OCI-LY7 (cell line): ENCODE measurements at regions not wholly inside any gene's neighbourhood (a gene's known extent, or its start where the extent isn't known, plus 50 kb on each side); places are given as distances from the start of the nearest gene placed in this dataset.
"Not testable (repeated sequence)": the region's sequence is repeated elsewhere in the genome, so short reads cannot be mapped to it uniquely, and the experiment has no call there.

Experiments used
- BruUV-seq: library from RNA; stranded (reverse); fragments of 400-500 nt; replicated peaks from 2 replicates; lab custom pipeline; 2021; lab: Mats Ljungman, UMichigan
- CTCF ChIA-PET: fragments of 300-600 bp; sonication (Branson Sonifier 250); formaldehyde crosslinking; loops from one replicate; lab custom pipeline; 2022; ENCODE audit warnings: antibody characterized with exemption; ENCODE audit not compliant: unreplicated experiment; lab: Charles Lee
- POLR2A ChIA-PET: fragments of 300-600 bp; sonication (Branson Sonifier 250); formaldehyde crosslinking; loops from one replicate; lab custom pipeline; 2022; ENCODE audit warnings: antibody characterized with exemption; lab: Charles Lee
- DNase-seq: peaks from one replicate; pipeline ENCODE4 v3.0.0-alpha.2; 2015; ENCODE audit warnings: low spot score
- H2AFZ ChIP-seq: fragments of 200-600 bp; sonication (generic), shearing (Covaris generic); 2 replicates; pipeline ENCODE4 v1.6.1; 2014; ENCODE audit warnings: mild to moderate bottlenecking, antibody characterized with exemption, low read length, moderate library complexity
- H3K27ac ChIP-seq: fragments of 200-600 bp; sonication (generic); 2 replicates; pipeline ENCODE4 v1.5.1; 2014; ENCODE audit warnings: mixed run types, low read depth, mild to moderate bottlenecking, moderate library complexity, low read length, inconsistent platforms; ENCODE audit not compliant: poor library complexity, severe bottlenecking
- H3K36me3 ChIP-seq: fragments of 200-600 bp; sonication (generic); 2 replicates; pipeline ENCODE4 v1.6.1; 2014; ENCODE audit warnings: mild to moderate bottlenecking, antibody characterized with exemption, low read length, moderate library complexity, mixed read lengths; ENCODE audit not compliant: insufficient read depth
- H3K4me1 ChIP-seq: fragments of 200-600 bp; sonication (generic); 2 replicates; pipeline ENCODE4 v1.5.1; 2014; ENCODE audit warnings: mild to moderate bottlenecking, low read length; ENCODE audit not compliant: insufficient read depth, poor library complexity, severe bottlenecking
- H3K4me2 ChIP-seq: fragments of 200-600 bp; sonication (generic); 2 replicates; pipeline ENCODE4 v1.6.1; 2014; ENCODE audit warnings: mild to moderate bottlenecking, low read length
- H3K4me3 ChIP-seq: fragments of 200-600 bp; sonication (generic); 2 replicates; pipeline ENCODE4 v1.5.1; 2014; ENCODE audit warnings: mild to moderate bottlenecking, low read depth, low read length; ENCODE audit not compliant: poor library complexity, severe bottlenecking
- H3K79me2 ChIP-seq: fragments of 200-600 bp; sonication (generic); 2 replicates; pipeline ENCODE4 v1.6.1; 2016; ENCODE audit warnings: low read depth, mild to moderate bottlenecking, low read length, moderate library complexity, mixed read lengths; ENCODE audit not compliant: insufficient read depth
- H3K9me2 ChIP-seq: fragments of 200-600 bp; sonication (generic); 2 replicates; pipeline ENCODE4 v1.6.1; 2016; ENCODE audit warnings: mild to moderate bottlenecking, low read length, mixed read lengths; ENCODE audit not compliant: insufficient read depth
- H3K9me3 ChIP-seq: fragments of 200-600 bp; sonication (generic); 2 replicates; pipeline ENCODE4 v1.6.1; 2014; ENCODE audit warnings: mild to moderate bottlenecking, mixed run types, low read length, mixed read lengths
- H4K20me1 ChIP-seq: fragments of 200-600 bp; sonication (generic); 2 replicates; pipeline ENCODE4 v1.6.1; 2014; ENCODE audit warnings: mild to moderate bottlenecking, antibody characterized with exemption, low read length, moderate library complexity, mixed read lengths; ENCODE audit not compliant: insufficient read depth
- intact Hi-C: fragments of 100-400 bp; cut with micrococcal nuclease; formaldehyde crosslinking; loops from one replicate; pipeline ENCODE4 v1.10.0; 2022; ENCODE audit not compliant: unreplicated experiment

DNA sequence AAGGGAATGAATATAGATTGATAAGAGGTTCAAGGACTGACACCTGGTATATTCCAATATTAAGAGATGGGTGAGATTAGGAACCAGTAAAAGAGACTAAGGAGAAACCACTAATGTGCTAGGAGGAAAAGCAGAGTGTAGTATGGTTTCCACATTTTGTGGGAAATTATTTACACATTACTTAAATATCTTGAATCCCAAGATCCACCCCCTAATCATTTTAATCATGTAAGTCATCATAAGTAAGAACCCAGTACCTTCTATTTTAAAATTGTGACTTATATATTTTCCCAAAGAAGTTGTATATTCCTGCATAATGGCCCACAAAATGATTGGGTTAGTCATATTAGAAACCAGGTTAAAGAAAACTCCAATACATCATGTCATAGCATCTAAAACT lies 122.0 kb upstream of the PRSS12 start:
- H4K20me1 ChIP-seq, POLR2A ChIA-PET, H2AFZ ChIP-seq, H3K9me2 ChIP-seq, H3K36me3 ChIP-seq, H3K4me1 ChIP-seq, H3K79me2 ChIP-seq, H3K27ac ChIP-seq, intact Hi-C loops, BruUV-seq, CTCF ChIA-PET, H3K4me3 ChIP-seq, H3K4me2 ChIP-seq, DNase-seq, H3K9me3 ChIP-seq: not testable (repeated sequence)

DNA sequence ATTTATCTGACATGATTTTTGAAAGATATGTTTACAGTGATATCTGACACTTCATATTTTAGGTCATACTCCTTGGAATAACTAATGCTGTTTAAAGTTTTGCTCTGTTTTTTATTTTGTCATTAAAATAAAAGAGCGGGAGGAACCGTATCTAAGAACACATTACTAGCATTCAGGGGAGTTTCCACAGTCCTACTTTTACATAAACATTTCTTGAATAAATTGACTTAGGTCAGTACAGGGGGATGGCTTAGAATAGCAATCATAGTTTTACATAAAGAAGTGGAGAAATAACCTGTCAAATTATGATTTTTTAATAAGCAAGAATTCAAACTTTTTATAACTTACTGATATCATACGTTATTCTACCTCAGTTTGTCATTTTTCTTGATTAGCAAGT lies 123.1 kb upstream of the PRSS12 start:
- DNase-seq, H3K27ac ChIP-seq, H3K9me2 ChIP-seq, BruUV-seq, CTCF ChIA-PET, H3K4me3 ChIP-seq, POLR2A ChIA-PET, H3K36me3 ChIP-seq, H2AFZ ChIP-seq, H3K79me2 ChIP-seq, H3K9me3 ChIP-seq, intact Hi-C loops, H3K4me1 ChIP-seq, H3K4me2 ChIP-seq, H4K20me1 ChIP-seq: not testable (repeated sequence)

GRCh38 chr4:118477826-118478225 lies 125.0 kb upstream of the PRSS12 start:
- H3K36me3 ChIP-seq, H4K20me1 ChIP-seq, H3K79me2 ChIP-seq, DNase-seq, CTCF ChIA-PET, H3K9me3 ChIP-seq, H2AFZ ChIP-seq, H3K4me3 ChIP-seq, H3K4me2 ChIP-seq, H3K9me2 ChIP-seq, H3K27ac ChIP-seq, POLR2A ChIA-PET, intact Hi-C loops, H3K4me1 ChIP-seq, BruUV-seq: not testable (repeated sequence)

DNA sequence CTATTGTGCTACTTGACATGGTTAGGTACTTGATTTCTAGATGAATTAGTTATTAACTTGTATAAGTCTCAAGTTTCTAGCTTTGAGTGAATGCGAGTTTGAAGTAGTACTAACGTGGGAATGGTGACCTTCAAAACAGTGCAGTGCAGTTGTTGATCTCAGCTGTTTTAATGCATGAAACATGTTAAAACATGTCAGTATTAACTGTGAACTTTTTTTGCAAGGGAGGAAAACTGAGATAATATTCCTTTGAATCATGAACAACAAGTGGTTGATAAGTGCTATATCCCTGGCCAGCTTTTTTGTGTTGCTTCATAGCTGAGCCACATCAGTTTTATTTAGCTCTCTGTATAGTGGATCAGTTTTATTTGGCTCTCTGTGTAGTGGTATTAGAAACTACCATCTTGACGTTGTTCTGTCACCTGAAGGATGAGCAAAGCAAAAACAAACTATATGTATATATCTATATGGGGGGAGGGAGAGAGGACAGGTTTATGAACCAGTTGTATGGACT lies 133.1 kb upstream of the PRSS12 start:
- BruUV-seq, H3K4me3 ChIP-seq, POLR2A ChIA-PET, H2AFZ ChIP-seq, intact Hi-C loops, H3K27ac ChIP-seq, H3K79me2 ChIP-seq, H3K9me3 ChIP-seq, H4K20me1 ChIP-seq, CTCF ChIA-PET, DNase-seq, H3K4me2 ChIP-seq, H3K4me1 ChIP-seq, H3K9me2 ChIP-seq, H3K36me3 ChIP-seq: not testable (repeated sequence)

DNA sequence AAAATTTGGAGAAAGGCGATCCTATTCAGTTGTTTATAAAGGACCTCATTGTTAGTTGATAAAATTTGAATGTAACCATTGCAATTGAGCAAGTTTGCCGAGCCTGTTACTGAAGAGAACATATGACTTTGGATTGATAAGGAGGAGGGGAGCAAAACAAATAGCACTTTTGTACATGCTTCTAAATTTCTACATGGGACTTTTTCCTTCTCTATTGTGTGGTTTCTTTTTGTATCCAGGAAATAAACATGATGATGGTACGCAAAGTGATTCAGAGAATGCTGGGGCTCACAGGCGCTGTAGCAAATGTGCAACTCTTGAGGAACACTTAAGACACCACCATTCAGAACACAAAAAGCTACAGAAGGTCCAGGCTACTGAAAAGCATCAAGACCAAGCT lies 140.2 kb upstream of the PRSS12 start:
- H3K4me1 ChIP-seq, H4K20me1 ChIP-seq, H3K36me3 ChIP-seq, H3K4me2 ChIP-seq, BruUV-seq, H2AFZ ChIP-seq, H3K4me3 ChIP-seq, intact Hi-C loops, H3K79me2 ChIP-seq, H3K9me2 ChIP-seq, H3K27ac ChIP-seq, H3K9me3 ChIP-seq, CTCF ChIA-PET, POLR2A ChIA-PET, DNase-seq: not testable (repeated sequence)

- intact Hi-C loops, H3K27ac ChIP-seq, H3K4me1 ChIP-seq, DNase-seq, H2AFZ ChIP-seq, H3K9me3 ChIP-seq, BruUV-seq, H3K79me2 ChIP-seq, H3K9me2 ChIP-seq, H3K4me3 ChIP-seq, H3K4me2 ChIP-seq, H3K36me3 ChIP-seq, H4K20me1 ChIP-seq, CTCF ChIA-PET, POLR2A ChIA-PET: not testable (repeated sequence)
These were observed 141.6 kb upstream of the PRSS12 start for GRCh38 chr4:118494437-118494836.

GRCh38 chr4:118502967-118503366 lies 150.2 kb upstream of the PRSS12 start:
- POLR2A ChIA-PET, H3K4me2 ChIP-seq, CTCF ChIA-PET, H3K9me2 ChIP-seq, BruUV-seq, H2AFZ ChIP-seq, H4K20me1 ChIP-seq, H3K4me1 ChIP-seq, H3K9me3 ChIP-seq, H3K4me3 ChIP-seq, DNase-seq, H3K36me3 ChIP-seq, H3K79me2 ChIP-seq, H3K27ac ChIP-seq: not testable (repeated sequence)
- intact Hi-C loops: loop anchor here (10.0 kb wide), 1 partner anchor 218 kb away; no protein-coding TSS in a partner anchor
